ENCODE measurements at regions not wholly inside any gene's neighbourhood (a gene's known extent, or its start where the extent isn't known, plus 50 kb on each side); places are given as distances from the start of the nearest gene placed in this dataset.

GRCh38 chr7:106588422-106589197 is 72.3 kb downstream of the CCDC71L start:
- Histone ChIP-seq H3K4me3 (ENCODE audit: control extremely low read depth in 1 of 5, extremely low read depth in 1 of 5, insufficient read depth in 1 of 5, low read depth in 2 of 5, low read length in 4 of 5) (no peak overlapping the region), H4K20me1 (ENCODE audit: control insufficient read depth, insufficient read depth, low read length, poor library complexity, severe bottlenecking) (no peaks in the 10 kb centered on the region), H3K9ac (ENCODE audit: low read length) (no peak overlapping the region), H3K9me3 (ENCODE audit: control extremely low read depth in 1 of 3, control insufficient read depth in 2 of 3, insufficient read depth in 1 of 3, low read length in 2 of 3) (no peaks in the 10 kb centered on the region), H3K36me3 (replicated peaks in 1 of 2; ENCODE audit: control extremely low read depth in 1 of 2, control insufficient read depth in 1 of 2, extremely low read depth in 1 of 2, insufficient read depth in 2 of 2, low read length in 1 of 2) (no peaks in the 10 kb centered on the region), H3K27me3 (replicated peaks in 1 of 4; ENCODE audit: control extremely low read depth in 1 of 4, control insufficient read depth in 3 of 4, insufficient read depth in 4 of 4, low read length in 3 of 4) (no peaks in the 10 kb centered on the region), H3K79me2 (ENCODE audit: control insufficient read depth, insufficient read depth, low read length) (no peaks in the 10 kb centered on the region), H3K27ac (ENCODE audit: low read length in 2 of 2) (no peak overlapping the region), H2AFZ (ENCODE audit: insufficient read depth, low read depth, low read length, poor library complexity, severe bottlenecking) (no peak overlapping the region), H3K4me1 (ENCODE audit: control insufficient read depth in 2 of 2, insufficient read depth in 2 of 2, low read length in 2 of 2) (no peaks in the 10 kb centered on the region), H3K4me2 (replicated peaks; ENCODE audit: low read depth, low read length, poor library complexity, severe bottlenecking) (no peak overlapping the region)
- DNase-seq (no peak), ATAC-seq (ENCODE audit: low read depth) (no peak)
- Mint-ChIP-seq H3K4me3 (no peak overlapping the region), H3K4me1 (no peaks in the 10 kb centered on the region), H3K27me3 (peaks cover 11% of the 10 kb centered on the region), H3K9me3 (ENCODE audit: insufficient read depth) (no peaks in the 10 kb centered on the region), H3K27ac (no peak overlapping the region)
- 89% methylated on average over 9 of the region's 10 CpGs for WGBS (ENCODE audit: insufficient coverage)
- ChIA-PET POLR2A (no interaction called here), CTCF (interaction anchor here (0.5 kb wide), 1 partner anchor 306 kb away, joined by 3 read pairs; no protein-coding TSS in a partner anchor)
- intact Hi-C loops (cut with micrococcal nuclease) = no loop called here
- no peak for TF ChIP-seq CTCF (IDR thresholded peaks at IDR 0.05)
- no peak for TF ChIP-seq EZH2 (IDR thresholded peaks at IDR 0.05; ENCODE audit: borderline replicate concordance, insufficient read depth, low read depth, low read length, poor library complexity, severe bottlenecking)

- Mint-ChIP-seq H3K4me3 (no peak overlapping the region), H3K27ac (no peak overlapping the region), H3K27me3 (no peaks in the 10 kb centered on the region), H3K4me1 (no peaks in the 10 kb centered on the region), H3K9me3 (ENCODE audit: insufficient read depth) (no peaks in the 10 kb centered on the region)
- DNase-seq (no peak), ATAC-seq (ENCODE audit: low read depth) (no peak)
- H4K20me1 ChIP-seq (ENCODE audit: control insufficient read depth, insufficient read depth, low read length, poor library complexity, severe bottlenecking) = no peaks in the 10 kb centered on the region
- no peaks in the 10 kb centered on the region for H3K4me1 ChIP-seq (ENCODE audit: control insufficient read depth in 2 of 2, insufficient read depth in 2 of 2, low read length in 2 of 2)
- no peak overlapping the region for H3K4me2 ChIP-seq (replicated peaks; ENCODE audit: low read depth, low read length, poor library complexity, severe bottlenecking)
- ChIA-PET CTCF (no interaction called here), POLR2A (no interaction called here)
- H3K27ac ChIP-seq (ENCODE audit: low read length in 2 of 2) = no peak overlapping the region
- H3K36me3 ChIP-seq (replicated peaks in 1 of 2; ENCODE audit: control extremely low read depth in 1 of 2, control insufficient read depth in 1 of 2, extremely low read depth in 1 of 2, insufficient read depth in 2 of 2, low read length in 1 of 2) = no peaks in the 10 kb centered on the region
- H3K27me3 ChIP-seq (replicated peaks in 1 of 4; ENCODE audit: control extremely low read depth in 1 of 4, control insufficient read depth in 3 of 4, insufficient read depth in 4 of 4, low read length in 3 of 4) = no peaks in the 10 kb centered on the region
- intact Hi-C loops (cut with micrococcal nuclease) = no loop called here
- no peaks in the 10 kb centered on the region for H3K79me2 ChIP-seq (ENCODE audit: control insufficient read depth, insufficient read depth, low read length)
- no peaks in the 10 kb centered on the region for H3K9me3 ChIP-seq (ENCODE audit: control extremely low read depth in 1 of 3, control insufficient read depth in 2 of 3, insufficient read depth in 1 of 3, low read length in 2 of 3)
- no peak overlapping the region for H2AFZ ChIP-seq (ENCODE audit: insufficient read depth, low read depth, low read length, poor library complexity, severe bottlenecking)
- 100% methylated on average over 2 of the region's 7 CpGs for WGBS (ENCODE audit: insufficient coverage)
- TF ChIP-seq EZH2 (IDR thresholded peaks at IDR 0.05; ENCODE audit: borderline replicate concordance, insufficient read depth, low read depth, low read length, poor library complexity, severe bottlenecking) = no peak
- no peak overlapping the region for H3K4me3 ChIP-seq (ENCODE audit: control extremely low read depth in 1 of 5, extremely low read depth in 1 of 5, insufficient read depth in 1 of 5, low read depth in 2 of 5, low read length in 4 of 5)
- H3K9ac ChIP-seq (ENCODE audit: low read length) = no peak overlapping the region
Observed at GRCh38 chr7:106584914-106585759, 75.8 kb downstream of the CCDC71L start.
